ENCODE measurements at regions not wholly inside any gene's neighbourhood (a gene's known extent, or its start where the extent isn't known, plus 50 kb on each side); places are given as distances from the start of the nearest gene placed in this dataset.

DNA sequence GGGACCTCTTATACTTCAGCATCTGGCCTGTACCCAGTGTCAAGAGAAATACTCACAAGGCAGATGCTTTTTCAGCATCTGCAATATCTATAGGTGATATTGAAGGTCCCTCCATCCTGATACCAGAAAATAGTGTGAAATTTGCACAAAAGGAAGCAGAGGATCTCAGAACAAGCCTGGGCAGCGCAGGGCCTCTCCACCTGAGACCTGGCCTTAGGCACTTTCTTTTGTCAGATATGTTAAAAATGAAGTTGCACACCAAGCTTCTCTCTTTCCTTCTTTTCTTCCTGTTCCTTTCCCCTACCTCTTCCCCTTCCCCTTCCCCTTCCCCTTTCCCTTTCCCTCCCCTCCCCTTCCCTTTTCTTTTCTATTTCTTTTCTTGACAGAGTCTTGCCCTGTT lies 62.2 kb downstream of the ARHGEF18 start:
- no peak for TF ChIP-seq CTCF (IDR thresholded peaks at IDR 0.05; ENCODE audit: borderline replicate concordance, extremely low read depth, low read length, poor library complexity, severe bottlenecking)
- TF ChIP-seq EZH2 (IDR thresholded peaks at IDR 0.05; ENCODE audit: borderline replicate concordance, low read depth, low read length, severe bottlenecking): no peak
- Histone ChIP-seq H3K9ac (ENCODE audit: low read depth, low read length) (no peak overlapping the region), H3K36me3 (ENCODE audit: insufficient read depth, low read length) (no peaks in the 10 kb centered on the region; the same call in none of the 2 replicates), H3K27me3 (ENCODE audit: insufficient read depth, low read length, poor library complexity) (no peaks in the 10 kb centered on the region), H4K20me1 (ENCODE audit: insufficient read depth, low read length) (peaks cover 18% of the 10 kb centered on the region; the same call in 1 of the 2 replicates), H3K9me3 (ENCODE audit: insufficient read depth, low read length, severe bottlenecking) (no peaks in the 10 kb centered on the region), H2AFZ (ENCODE audit: low read depth, low read length) (no peak overlapping the region), H3K4me2 (ENCODE audit: insufficient read depth, low read length) (no peak overlapping the region), H3K27ac (ENCODE audit: low read length) (no peak overlapping the region), H3K79me2 (ENCODE audit: insufficient read depth, low read length) (peaks cover 59% of the 10 kb centered on the region), H3K4me3 (ENCODE audit: low read depth in 1 of 2, low read length in 2 of 2) (no peak overlapping the region), H3K4me1 (ENCODE audit: insufficient read depth, low read length) (no peaks in the 10 kb centered on the region)
- ATAC-seq (ENCODE audit: insufficient read depth, low read depth): no peak
- DNase-seq: no peak

GRCh38 chr19:7413629-7414028 lies 64.9 kb downstream of the ARHGEF18 start:
- H3K36me3 ChIP-seq (ENCODE audit: insufficient read depth, low read length): no peaks in the 10 kb centered on the region; the same call in none of the 2 replicates
- TF ChIP-seq CTCF (IDR thresholded peaks at IDR 0.05; ENCODE audit: borderline replicate concordance, extremely low read depth, low read length, poor library complexity, severe bottlenecking) (no peak), EZH2 (IDR thresholded peaks at IDR 0.05; ENCODE audit: borderline replicate concordance, low read depth, low read length, severe bottlenecking) (no peak)
- no peak overlapping the region for H3K27ac ChIP-seq (ENCODE audit: low read length)
- H3K9ac ChIP-seq (ENCODE audit: low read depth, low read length): no peak overlapping the region
- no peak overlapping the region for H2AFZ ChIP-seq (ENCODE audit: low read depth, low read length)
- no peaks in the 10 kb centered on the region for H3K27me3 ChIP-seq (ENCODE audit: insufficient read depth, low read length, poor library complexity)
- no peaks in the 10 kb centered on the region for H3K9me3 ChIP-seq (ENCODE audit: insufficient read depth, low read length, severe bottlenecking)
- H3K4me2 ChIP-seq (ENCODE audit: insufficient read depth, low read length): no peak overlapping the region
- no peak overlapping the region for H3K4me3 ChIP-seq (ENCODE audit: low read depth in 1 of 2, low read length in 2 of 2)
- peaks cover 25% of the 10 kb centered on the region for H4K20me1 ChIP-seq (ENCODE audit: insufficient read depth, low read length)
- DNase-seq (no peak), ATAC-seq (ENCODE audit: insufficient read depth, low read depth) (no peak)
- H3K79me2 ChIP-seq (ENCODE audit: insufficient read depth, low read length): peaks cover 56% of the 10 kb centered on the region
- H3K4me1 ChIP-seq (ENCODE audit: insufficient read depth, low read length): no peaks in the 10 kb centered on the region

GRCh38 chr19:7415163-7415856 lies 66.6 kb downstream of the ARHGEF18 start:
- ATAC-seq (ENCODE audit: insufficient read depth, low read depth) (no peak), DNase-seq (no peak)

More at GRCh38 chr19:7415163-7415856, 66.6 kb downstream of the ARHGEF18 start:
- no peaks in the 10 kb centered on the region for H3K27me3 ChIP-seq (ENCODE audit: insufficient read depth, low read length, poor library complexity)
- H3K9ac ChIP-seq (ENCODE audit: low read depth, low read length): no peak overlapping the region
- H3K36me3 ChIP-seq (ENCODE audit: insufficient read depth, low read length): no peaks in the 10 kb centered on the region; the same call in none of the 2 replicates
- H3K4me1 ChIP-seq (ENCODE audit: insufficient read depth, low read length): no peaks in the 10 kb centered on the region
- no peaks in the 10 kb centered on the region for H3K9me3 ChIP-seq (ENCODE audit: insufficient read depth, low read length, severe bottlenecking)
- no peak overlapping the region for H3K27ac ChIP-seq (ENCODE audit: low read length)
- no peak for TF ChIP-seq CTCF (IDR thresholded peaks at IDR 0.05; ENCODE audit: borderline replicate concordance, extremely low read depth, low read length, poor library complexity, severe bottlenecking)
- no peak for TF ChIP-seq EZH2 (IDR thresholded peaks at IDR 0.05; ENCODE audit: borderline replicate concordance, low read depth, low read length, severe bottlenecking)
- H3K4me2 ChIP-seq (ENCODE audit: insufficient read depth, low read length): no peak overlapping the region
- H3K4me3 ChIP-seq (ENCODE audit: low read depth in 1 of 2, low read length in 2 of 2): no peak overlapping the region
- peaks cover 65% of the 10 kb centered on the region for H3K79me2 ChIP-seq (ENCODE audit: insufficient read depth, low read length)
- H2AFZ ChIP-seq (ENCODE audit: low read depth, low read length): no peak overlapping the region
- peaks cover 39% of the 10 kb centered on the region for H4K20me1 ChIP-seq (ENCODE audit: insufficient read depth, low read length)

All from DND-41 (cell line).